ENCODE measurements at regions not wholly inside any gene's neighbourhood (a gene's known extent, or its start where the extent isn't known, plus 50 kb on each side); places are given as distances from the start of the nearest gene placed in this dataset.
"Not testable (repeated sequence)": the region's sequence is repeated elsewhere in the genome, so short reads cannot be mapped to it uniquely, and the experiment has no call there.

DNA sequence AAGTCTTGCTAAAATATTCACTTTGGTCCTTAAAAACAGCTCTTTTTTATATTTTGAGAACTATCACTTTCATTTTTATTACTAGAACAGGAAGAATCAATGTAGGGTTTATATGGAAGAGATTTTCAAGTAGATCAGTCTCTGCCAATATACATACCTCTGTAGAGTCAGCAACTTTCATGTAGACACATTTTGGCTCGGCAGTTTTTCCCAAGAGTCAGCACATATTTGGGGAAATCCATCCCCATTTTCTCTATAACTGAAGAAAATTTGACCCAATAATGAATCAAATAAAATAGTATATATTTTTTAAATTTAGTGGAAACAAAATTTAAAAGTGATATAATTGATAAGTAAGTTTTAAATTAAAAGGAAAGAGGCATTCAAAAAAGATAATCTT is 329.8 kb upstream of the TFPI start:
- Histone ChIP-seq H3K36me3 (no peaks in the 10 kb centered on the region), H3K4me1 (no peaks in the 10 kb centered on the region), H3K27me3 (no peaks in the 10 kb centered on the region), H3K9me3 (no peaks in the 10 kb centered on the region), H3K4me3 (no peak overlapping the region), H3K27ac (no peak overlapping the region)
- DNase-seq (no peak), ATAC-seq (no peak)
- intact Hi-C loops (cut with DNase I) = no loop called here
- WGBS, 4 donors = 83 to 91% (median 86%) methylated on average over 1 of the region's 1 CpG
- no peak for TF ChIP-seq POLR2A (IDR thresholded peaks at IDR 0.05)

DNA sequence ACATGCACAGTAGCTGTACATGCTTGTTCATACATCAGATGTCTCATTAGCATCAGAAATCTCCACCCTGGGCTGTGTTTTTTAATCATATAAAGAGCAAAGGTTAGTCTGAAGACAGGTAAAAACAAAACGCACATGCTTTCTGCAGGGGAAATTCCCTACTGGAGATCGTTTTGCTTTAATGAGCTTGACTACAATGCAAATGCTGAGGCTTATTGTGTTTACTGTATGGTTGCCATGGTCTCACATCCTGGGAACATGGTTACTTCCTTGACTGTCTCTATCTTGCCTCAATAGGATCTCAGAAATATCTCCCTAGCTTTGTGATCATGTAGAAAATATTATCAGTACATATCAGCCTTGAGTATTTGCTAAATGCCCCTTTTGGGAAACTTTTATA is 336.5 kb upstream of the TFPI start:
- no peak for TF ChIP-seq CTCF (IDR thresholded peaks at IDR 0.05)
- TF ChIP-seq POLR2A (IDR thresholded peaks at IDR 0.05) = no peak
- WGBS, 4 donors = 40 to 65% (median 57%) methylated on average over 2 of the region's 2 CpGs
- Histone ChIP-seq H3K36me3 (no peaks in the 10 kb centered on the region), H3K9me3 (peaks cover 0 to 2% (median 0%) of the 10 kb centered on the region in 12 donors), H3K4me3 (no peak overlapping the region), H3K27me3 (no peaks in the 10 kb centered on the region), H3K27ac (no peak overlapping the region), H3K4me1 (no peaks in the 10 kb centered on the region)
- ATAC-seq (no peak), DNase-seq (no peak)
- intact Hi-C loops (cut with DNase I) = no loop called here

- H3K9me3 ChIP-seq = peaks cover 0 to 5% (median 0%) of the 10 kb centered on the region in 12 donors
- H3K4me3 ChIP-seq = no peak overlapping the region
- H3K27me3 ChIP-seq = no peaks in the 10 kb centered on the region
- no peaks in the 10 kb centered on the region for H3K4me1 ChIP-seq
- H3K36me3 ChIP-seq = no peaks in the 10 kb centered on the region
- no peak overlapping the region for H3K27ac ChIP-seq
- TF ChIP-seq POLR2A (IDR thresholded peaks at IDR 0.05) (no peak), CTCF (IDR thresholded peaks at IDR 0.05) (no peak)
- DNase-seq = no peak
- no peak for ATAC-seq
- intact Hi-C loops (cut with DNase I) = no loop called here
Observed at GRCh38 chr2:187900021-187900420, 345.8 kb upstream of the TFPI start.

GRCh38 chr2:187906021-187906420 is 351.8 kb upstream of the TFPI start:
- Histone ChIP-seq H3K4me1 (peaks cover 0 to 4% (median 0%) of the 10 kb centered on the region in 12 donors), H3K36me3 (no peaks in the 10 kb centered on the region), H3K4me3 (no peak overlapping the region), H3K9me3 (peaks cover 0 to 5% (median 0%) of the 10 kb centered on the region in 12 donors), H3K27ac (no peak overlapping the region), H3K27me3 (no peaks in the 10 kb centered on the region)
- TF ChIP-seq POLR2A (IDR thresholded peaks at IDR 0.05) = no peak
- TF ChIP-seq CTCF (IDR thresholded peaks at IDR 0.05) = no peak
- intact Hi-C loops (cut with DNase I) = no loop called here
- no peak for DNase-seq
- 61 to 67% (median 65%) methylated on average over 3 of the region's 3 CpGs for WGBS, 4 donors
- ATAC-seq = no peak

DNA sequence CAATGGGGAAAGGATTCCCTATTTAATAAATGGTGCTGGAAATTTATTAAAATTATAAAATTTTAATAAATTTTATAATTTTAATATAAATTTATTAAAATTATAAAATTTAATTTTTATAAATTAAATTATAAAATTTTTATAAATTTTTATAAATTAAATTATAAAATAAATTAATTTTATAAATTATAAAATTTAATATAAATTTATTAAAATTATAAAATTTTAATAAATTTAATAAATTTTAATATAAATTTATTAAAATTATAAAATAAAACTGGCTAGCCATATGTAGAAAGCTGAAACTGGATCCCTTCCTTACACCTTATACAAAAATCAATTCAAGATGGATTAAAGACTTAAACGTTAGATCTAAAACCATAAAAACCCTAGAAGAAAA is 356.7 kb upstream of the TFPI start:
- H3K9me3 ChIP-seq; H3K4me1 ChIP-seq; H3K27me3 ChIP-seq; H3K4me3 ChIP-seq; ATAC-seq; H3K27ac ChIP-seq; DNase-seq; intact Hi-C loops (cut with DNase I); H3K36me3 ChIP-seq: not testable (repeated sequence)
- 86 to 100% (median 93%) methylated on average over 1 of the region's 1 CpG for WGBS, 4 donors

Data from heart left ventricle (tissue), 16 donors.